ENCODE measurements at regions not wholly inside any gene's neighbourhood (a gene's known extent, or its start where the extent isn't known, plus 50 kb on each side); places are given as distances from the start of the nearest gene placed in this dataset.

DNA sequence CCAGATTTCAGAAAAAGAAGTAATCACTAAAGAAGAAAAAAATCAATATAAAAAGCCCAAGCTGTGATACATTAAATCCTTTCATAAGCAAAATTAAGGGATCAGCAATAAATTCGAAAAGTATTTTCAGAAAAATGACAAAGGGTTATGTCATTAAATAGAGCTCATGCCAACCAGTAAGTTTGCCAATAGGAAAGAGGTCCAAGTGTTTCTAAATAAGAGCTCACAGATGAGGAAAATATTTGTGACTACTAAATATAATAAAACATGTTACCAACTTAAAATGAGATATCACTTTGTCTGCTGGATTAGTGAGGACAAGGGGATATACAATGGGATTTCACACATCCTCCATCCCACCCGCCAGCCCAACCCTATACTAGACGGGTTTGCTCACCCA is 140.3 kb upstream of the EYA4 start:
- intact Hi-C loops (cut with DNase I): no loop called here
- TF ChIP-seq CTCF (IDR thresholded peaks at IDR 0.05): no peak

DNA sequence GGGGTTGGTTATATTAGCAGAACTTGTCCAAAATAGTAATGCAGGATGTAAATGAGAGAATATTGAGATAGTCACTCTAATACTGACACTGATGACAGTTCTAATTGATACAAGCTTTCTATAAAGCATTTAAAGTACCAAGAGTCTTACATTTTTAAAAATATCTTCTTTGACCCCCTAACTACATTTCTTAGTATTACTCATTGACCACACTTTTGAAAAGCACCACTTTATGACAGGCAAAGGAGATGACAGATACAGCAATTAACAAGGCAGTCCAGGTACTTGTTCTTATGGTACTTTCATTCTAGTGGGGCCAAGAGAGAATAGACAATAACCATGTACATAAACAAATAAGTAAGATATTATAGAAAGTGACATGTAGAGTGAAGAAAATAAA is 139.4 kb upstream of the EYA4 start:
- no peak for TF ChIP-seq CTCF (IDR thresholded peaks at IDR 0.05)
- no peaks in the 10 kb centered on the region for H3K27me3 ChIP-seq (ENCODE audit: low read depth)
- no peak overlapping the region for H3K27ac ChIP-seq
- no peaks in the 10 kb centered on the region for H3K9me3 ChIP-seq
- DNase-seq (no peak), ATAC-seq (no peak)
- no peaks in the 10 kb centered on the region for H3K4me1 ChIP-seq
- intact Hi-C loops (cut with DNase I): no loop called here
- H3K4me3 ChIP-seq: no peak overlapping the region
- no peaks in the 10 kb centered on the region for H3K36me3 ChIP-seq

More for the DNA sequence above, 140.3 kb upstream of the EYA4 start:
- no peaks in the 10 kb centered on the region for H3K9me3 ChIP-seq
- H3K4me3 ChIP-seq: no peak overlapping the region
- ATAC-seq: no peak
- no peaks in the 10 kb centered on the region for H3K4me1 ChIP-seq
- no peak for DNase-seq
- H3K36me3 ChIP-seq: no peaks in the 10 kb centered on the region
- no peak overlapping the region for H3K27ac ChIP-seq
- H3K27me3 ChIP-seq (ENCODE audit: low read depth): no peaks in the 10 kb centered on the region

DNA sequence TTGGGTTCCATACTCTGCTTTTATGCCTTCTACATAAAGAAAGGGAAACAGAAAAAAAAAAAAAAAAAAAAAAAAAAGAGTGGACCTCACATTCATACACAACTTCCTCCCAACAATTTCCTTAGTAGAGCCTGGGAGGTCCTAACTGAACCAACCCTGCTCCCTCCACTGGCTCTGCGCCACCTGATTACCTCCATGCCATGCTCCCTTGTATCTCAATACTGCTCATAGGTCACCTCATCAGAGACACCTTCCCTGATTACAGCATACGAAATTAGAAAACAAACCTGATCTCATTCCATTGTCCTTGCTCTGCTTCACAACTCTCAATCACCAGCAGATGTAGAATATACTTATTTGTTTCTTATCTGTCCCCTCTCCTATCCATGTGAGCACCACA is 134.2 kb upstream of the EYA4 start:
- H3K36me3 ChIP-seq: no peaks in the 10 kb centered on the region
- TF ChIP-seq CTCF (IDR thresholded peaks at IDR 0.05): no peak
- ATAC-seq (no peak), DNase-seq (no peak)
- no peaks in the 10 kb centered on the region for H3K4me1 ChIP-seq
- no peak overlapping the region for H3K27ac ChIP-seq
- intact Hi-C loops (cut with DNase I): no loop called here
- no peak overlapping the region for H3K4me3 ChIP-seq
- no peaks in the 10 kb centered on the region for H3K9me3 ChIP-seq
- H3K27me3 ChIP-seq (ENCODE audit: low read depth): no peaks in the 10 kb centered on the region

DNA sequence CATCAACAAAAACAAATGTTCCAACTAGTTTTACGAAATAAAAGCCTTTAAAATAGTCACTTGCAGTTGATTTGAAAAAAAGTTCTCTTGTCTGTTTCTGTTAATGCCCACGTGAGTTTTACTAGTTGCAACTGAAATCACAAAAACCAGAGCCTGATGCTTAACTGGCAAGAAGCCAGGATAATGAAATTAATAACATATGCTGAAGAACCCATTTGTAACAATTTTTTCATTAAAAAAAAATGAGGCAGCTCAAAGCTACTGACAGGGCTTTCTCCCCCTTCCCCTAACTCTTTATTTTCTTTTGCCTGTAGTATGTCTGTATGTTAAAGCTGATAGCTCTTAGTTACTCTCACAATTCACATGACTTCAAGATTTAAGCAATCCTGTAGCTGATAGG is 132.7 kb upstream of the EYA4 start:
- no peaks in the 10 kb centered on the region for H3K36me3 ChIP-seq

GRCh38 chr6:133114973-133115372 is 126.2 kb upstream of the EYA4 start:
- no peak for TF ChIP-seq CTCF (IDR thresholded peaks at IDR 0.05)
- peaks cover 6% of the 10 kb centered on the region for H3K9me3 ChIP-seq
- H3K27me3 ChIP-seq (ENCODE audit: low read depth): no peaks in the 10 kb centered on the region
- DNase-seq (no peak), ATAC-seq (no peak)
- no peak overlapping the region for H3K4me3 ChIP-seq
- H3K4me1 ChIP-seq: no peaks in the 10 kb centered on the region
- H3K27ac ChIP-seq: no peak overlapping the region
- H3K36me3 ChIP-seq: no peaks in the 10 kb centered on the region
- intact Hi-C loops (cut with DNase I): no loop called here

More for the DNA sequence above, 132.7 kb upstream of the EYA4 start:
- no peak overlapping the region for H3K27ac ChIP-seq
- DNase-seq (no peak), ATAC-seq (no peak)
- H3K9me3 ChIP-seq: no peaks in the 10 kb centered on the region
- H3K4me1 ChIP-seq: no peaks in the 10 kb centered on the region
- H3K4me3 ChIP-seq: no peak overlapping the region
- intact Hi-C loops (cut with DNase I): no loop called here
- TF ChIP-seq CTCF (IDR thresholded peaks at IDR 0.05): no peak
- no peaks in the 10 kb centered on the region for H3K27me3 ChIP-seq (ENCODE audit: low read depth)

GRCh38 chr6:133115946-133116345 is 125.2 kb upstream of the EYA4 start:
- no peak for DNase-seq
- no peaks in the 10 kb centered on the region for H3K27me3 ChIP-seq (ENCODE audit: low read depth)
- H3K4me1 ChIP-seq: no peaks in the 10 kb centered on the region
- intact Hi-C loops (cut with DNase I): no loop called here
- H3K36me3 ChIP-seq: no peaks in the 10 kb centered on the region
- peaks cover 6% of the 10 kb centered on the region for H3K9me3 ChIP-seq
- ATAC-seq: no peak
- H3K4me3 ChIP-seq: no peak overlapping the region
- TF ChIP-seq CTCF (IDR thresholded peaks at IDR 0.05): no peak
- H3K27ac ChIP-seq: no peak overlapping the region

Measured in lower lobe of right lung (tissue), 2 donors.